ENCODE measurements at regions not wholly inside any gene's neighbourhood (a gene's known extent, or its start where the extent isn't known, plus 50 kb on each side); places are given as distances from the start of the nearest gene placed in this dataset.

- Mint-ChIP-seq H3K4me3 (no peak overlapping the region), H3K36me3 (ENCODE audit: low read depth) (no peaks in the 10 kb centered on the region), H3K4me1 (peaks cover 9% of the 10 kb centered on the region), H3K27ac (no peak overlapping the region), H3K9me3 (no peaks in the 10 kb centered on the region), H3K27me3 (no peaks in the 10 kb centered on the region)
- no peak for DNase-seq
- ChIA-PET CTCF (no interaction called here), POLR2A (no interaction called here)
Observed at GRCh38 chr18:64210401-64210949, 61.6 kb upstream of the LINC00305 start.

- no peak overlapping the region for H3K4me3 Mint-ChIP-seq
- peaks cover 9% of the 10 kb centered on the region for H3K4me1 Mint-ChIP-seq
- no peak for DNase-seq
- no peaks in the 10 kb centered on the region for H3K27me3 Mint-ChIP-seq
- no peaks in the 10 kb centered on the region for H3K9me3 Mint-ChIP-seq
- no peaks in the 10 kb centered on the region for H3K36me3 Mint-ChIP-seq (ENCODE audit: low read depth)
- ChIA-PET CTCF (no interaction called here), POLR2A (no interaction called here)
- H3K27ac Mint-ChIP-seq, result no peak overlapping the region
Observed at GRCh38 chr18:64208516-64208915, 59.6 kb upstream of the LINC00305 start.

GRCh38 chr18:64207820-64208219 is 58.9 kb upstream of the LINC00305 start:
- Mint-ChIP-seq H3K36me3 (ENCODE audit: low read depth) (no peaks in the 10 kb centered on the region), H3K4me1 (peaks cover 9% of the 10 kb centered on the region), H3K27me3 (no peaks in the 10 kb centered on the region), H3K27ac (peak overlapping the region; percentile 32), H3K9me3 (no peaks in the 10 kb centered on the region), H3K4me3 (peak overlapping the region; percentile 31)
- POLR2A ChIA-PET, result no interaction called here
- CTCF ChIA-PET, result no interaction called here
- no peak for DNase-seq

GRCh38 chr18:64203295-64203694 is 54.4 kb upstream of the LINC00305 start:
- Mint-ChIP-seq H3K4me3 (no peak overlapping the region), H3K4me1 (peaks cover 9% of the 10 kb centered on the region), H3K27ac (no peak overlapping the region), H3K36me3 (ENCODE audit: low read depth) (no peaks in the 10 kb centered on the region), H3K27me3 (no peaks in the 10 kb centered on the region), H3K9me3 (no peaks in the 10 kb centered on the region)
- DNase-seq, result no peak
- POLR2A ChIA-PET, result no interaction called here
- CTCF ChIA-PET, result no interaction called here

- DNase-seq, result no peak
- ChIA-PET POLR2A (no interaction called here), CTCF (no interaction called here)
- Mint-ChIP-seq H3K27ac (no peak overlapping the region), H3K36me3 (ENCODE audit: low read depth) (no peaks in the 10 kb centered on the region), H3K9me3 (no peaks in the 10 kb centered on the region), H3K4me1 (peaks cover 7% of the 10 kb centered on the region), H3K27me3 (no peaks in the 10 kb centered on the region), H3K4me3 (no peak overlapping the region)
Observed at GRCh38 chr18:64202863-64203262, 54.0 kb upstream of the LINC00305 start.

GRCh38 chr18:64202210-64202836 is 53.4 kb upstream of the LINC00305 start:
- Mint-ChIP-seq H3K36me3 (ENCODE audit: low read depth) (no peaks in the 10 kb centered on the region), H3K4me1 (peaks cover 1% of the 10 kb centered on the region), H3K9me3 (no peaks in the 10 kb centered on the region), H3K27me3 (no peaks in the 10 kb centered on the region), H3K27ac (no peak overlapping the region), H3K4me3 (no peak overlapping the region)
- CTCF ChIA-PET, result no interaction called here
- POLR2A ChIA-PET, result no interaction called here
- DNase-seq, result no peak

GRCh38 chr18:64201781-64202180 is 52.9 kb upstream of the LINC00305 start:
- H3K9me3 Mint-ChIP-seq, result no peaks in the 10 kb centered on the region
- H3K36me3 Mint-ChIP-seq (ENCODE audit: low read depth), result no peaks in the 10 kb centered on the region
- H3K4me3 Mint-ChIP-seq, result no peak overlapping the region

GRCh38 chr18:64199581-64199980 is 50.7 kb upstream of the LINC00305 start:
- no peaks in the 10 kb centered on the region for H3K36me3 Mint-ChIP-seq (ENCODE audit: low read depth)
- ChIA-PET CTCF (no interaction called here), POLR2A (no interaction called here)
- no peaks in the 10 kb centered on the region for H3K27me3 Mint-ChIP-seq
- no peaks in the 10 kb centered on the region for H3K4me1 Mint-ChIP-seq
- no peak for DNase-seq
- no peaks in the 10 kb centered on the region for H3K9me3 Mint-ChIP-seq
- H3K27ac Mint-ChIP-seq, result no peak overlapping the region
- H3K4me3 Mint-ChIP-seq, result no peak overlapping the region

More at GRCh38 chr18:64201781-64202180, 52.9 kb upstream of the LINC00305 start:
- POLR2A ChIA-PET, result no interaction called here
- CTCF ChIA-PET, result no interaction called here
- no peak overlapping the region for H3K27ac Mint-ChIP-seq
- H3K4me1 Mint-ChIP-seq, result no peaks in the 10 kb centered on the region
- H3K27me3 Mint-ChIP-seq, result no peaks in the 10 kb centered on the region
- no peak for DNase-seq

Data from activated CD4-positive, alpha-beta T cell treated with anti-CD3 and anti-CD28 coated beads, Interleukin-2, amount 10 ng/mL, durations not matched to agents 7 days and 5 days (primary cell).